ENCODE measurements at regions not wholly inside any gene's neighbourhood (a gene's known extent, or its start where the extent isn't known, plus 50 kb on each side); places are given as distances from the start of the nearest gene placed in this dataset.

- H3K36me3 ChIP-seq (ENCODE audit: control insufficient read depth in 4 of 4, insufficient read depth in 4 of 4, low read length in 3 of 4): no peaks in the 10 kb centered on the region
- no peak overlapping the region for H3K4me3 ChIP-seq (ENCODE audit: control insufficient read depth in 1 of 7, extremely low read depth in 1 of 7, insufficient read depth in 4 of 7, low read depth in 2 of 7, low read length in 6 of 7)
- H3K4me1 ChIP-seq (ENCODE audit: control extremely low read depth in 1 of 4, control insufficient read depth in 4 of 4, insufficient read depth in 4 of 4, low read length in 3 of 4): peaks cover 3 to 14% (median 11%) of the 10 kb centered on the region in 4 experiments
- peaks cover 0 to 1% (median 0%) of the 10 kb centered on the region in 5 experiments for H3K9me3 ChIP-seq (ENCODE audit: control extremely low read depth in 1 of 5, control insufficient read depth in 4 of 5, insufficient read depth in 2 of 5, low read depth in 1 of 5, low read length in 4 of 5)
- ChIA-PET CTCF (interaction anchor here (0.7 to 0.8 kb wide), 2 partner anchors 11 to 35 kb away, joined by 3 read pairs; no protein-coding TSS in a partner anchor), POLR2A (no interaction called here)
- WGBS (ENCODE audit: insufficient coverage): 100% methylated on average over 4 of the region's 12 CpGs
- no peak for DNase-seq
- H3K27ac ChIP-seq (ENCODE audit: insufficient read depth in 1 of 2, low read depth in 1 of 2, low read length in 2 of 2, poor library complexity in 1 of 2, severe bottlenecking in 2 of 2): no peak overlapping the region
- H3K27me3 ChIP-seq (replicated peaks in 2 of 5; ENCODE audit: control insufficient read depth in 4 of 5, insufficient read depth in 5 of 5, low read length in 4 of 5): no peaks in the 10 kb centered on the region
Observed at GRCh38 chr6:149267513-149268043, 49.9 kb upstream of the TAB2 start.

Measured in common myeloid progenitor, CD34-positive (primary cell).